Ishikawa (cell line): ENCODE measurements at regions not wholly inside any gene's neighbourhood (a gene's known extent, or its start where the extent isn't known, plus 50 kb on each side); places are given as distances from the start of the nearest gene placed in this dataset.

Experiments
- EP300 ChIP-seq: IDR thresholded peaks from 2 replicates; pipeline ENCODE4 v1.6.1; 2012; ENCODE audit warnings: borderline replicate concordance
- FOXM1 ChIP-seq: IDR thresholded peaks from 2 replicates; pipeline ENCODE4 v1.6.1; 2012; ENCODE audit warnings: low read depth, borderline replicate concordance
- RAD21 ChIP-seq: IDR thresholded peaks from 2 replicates; pipeline ENCODE4 v1.6.1; 2012; ENCODE audit warnings: low read depth
- TAF1 ChIP-seq: IDR thresholded peaks from 2 replicates; pipeline ENCODE4 v1.6.1; 2012; ENCODE audit warnings: low read depth, mild to moderate bottlenecking
- TCF12 ChIP-seq: IDR thresholded peaks from 2 replicates; pipeline ENCODE4 v1.6.1; 2012; ENCODE audit warnings: low read depth
- TF ChIP-seq, protein P1 (sequence below): IDR thresholded peaks from 2 replicates; pipeline ENCODE4 v1.6.1; 2012; ENCODE audit warnings: low read depth, mild to moderate bottlenecking
- TF ChIP-seq, protein P2 (sequence below): IDR thresholded peaks from 2 replicates; pipeline ENCODE4 v1.6.1; 2012

DNA sequence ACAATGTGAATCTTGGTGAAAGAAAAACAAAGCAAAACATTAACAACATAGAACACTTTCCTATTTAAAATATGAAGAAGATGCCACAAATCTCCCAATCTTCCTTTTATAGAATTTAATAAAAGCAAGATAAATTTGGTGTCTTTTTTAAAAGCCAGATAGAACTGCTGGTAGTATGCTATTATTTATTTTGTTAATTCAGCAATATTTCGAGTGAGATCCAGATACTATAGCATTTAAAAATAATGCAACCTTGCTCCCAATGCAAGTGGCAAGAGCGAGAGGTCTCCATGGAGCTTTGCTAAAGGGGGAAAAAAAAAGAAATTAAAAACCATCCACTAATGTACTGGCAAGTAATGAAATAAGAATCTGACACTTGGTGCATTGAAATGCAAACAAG, 121.8 kb downstream of the IL20RB start:
- TF ChIP-seq EP300 (no peak), FOXM1 (no peak), RAD21 (no peak), TAF1 (no peak), TCF12 (no peak)
- TF ChIP-seq, protein P1, sequence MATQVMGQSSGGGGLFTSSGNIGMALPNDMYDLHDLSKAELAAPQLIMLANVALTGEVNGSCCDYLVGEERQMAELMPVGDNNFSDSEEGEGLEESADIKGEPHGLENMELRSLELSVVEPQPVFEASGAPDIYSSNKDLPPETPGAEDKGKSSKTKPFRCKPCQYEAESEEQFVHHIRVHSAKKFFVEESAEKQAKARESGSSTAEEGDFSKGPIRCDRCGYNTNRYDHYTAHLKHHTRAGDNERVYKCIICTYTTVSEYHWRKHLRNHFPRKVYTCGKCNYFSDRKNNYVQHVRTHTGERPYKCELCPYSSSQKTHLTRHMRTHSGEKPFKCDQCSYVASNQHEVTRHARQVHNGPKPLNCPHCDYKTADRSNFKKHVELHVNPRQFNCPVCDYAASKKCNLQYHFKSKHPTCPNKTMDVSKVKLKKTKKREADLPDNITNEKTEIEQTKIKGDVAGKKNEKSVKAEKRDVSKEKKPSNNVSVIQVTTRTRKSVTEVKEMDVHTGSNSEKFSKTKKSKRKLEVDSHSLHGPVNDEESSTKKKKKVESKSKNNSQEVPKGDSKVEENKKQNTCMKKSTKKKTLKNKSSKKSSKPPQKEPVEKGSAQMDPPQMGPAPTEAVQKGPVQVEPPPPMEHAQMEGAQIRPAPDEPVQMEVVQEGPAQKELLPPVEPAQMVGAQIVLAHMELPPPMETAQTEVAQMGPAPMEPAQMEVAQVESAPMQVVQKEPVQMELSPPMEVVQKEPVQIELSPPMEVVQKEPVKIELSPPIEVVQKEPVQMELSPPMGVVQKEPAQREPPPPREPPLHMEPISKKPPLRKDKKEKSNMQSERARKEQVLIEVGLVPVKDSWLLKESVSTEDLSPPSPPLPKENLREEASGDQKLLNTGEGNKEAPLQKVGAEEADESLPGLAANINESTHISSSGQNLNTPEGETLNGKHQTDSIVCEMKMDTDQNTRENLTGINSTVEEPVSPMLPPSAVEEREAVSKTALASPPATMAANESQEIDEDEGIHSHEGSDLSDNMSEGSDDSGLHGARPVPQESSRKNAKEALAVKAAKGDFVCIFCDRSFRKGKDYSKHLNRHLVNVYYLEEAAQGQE = no peak
- TF ChIP-seq, protein P2, sequence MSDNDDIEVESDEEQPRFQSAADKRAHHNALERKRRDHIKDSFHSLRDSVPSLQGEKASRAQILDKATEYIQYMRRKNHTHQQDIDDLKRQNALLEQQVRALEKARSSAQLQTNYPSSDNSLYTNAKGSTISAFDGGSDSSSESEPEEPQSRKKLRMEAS = no peak
